ENCODE measurements at regions not wholly inside any gene's neighbourhood (a gene's known extent, or its start where the extent isn't known, plus 50 kb on each side); places are given as distances from the start of the nearest gene placed in this dataset.
"Not testable (repeated sequence)": the region's sequence is repeated elsewhere in the genome, so short reads cannot be mapped to it uniquely, and the experiment has no call there.

- DNase-seq (ENCODE audit: low spot score): not testable (repeated sequence)
Observed at GRCh38 chr4:55696424-55696823, 60.3 kb upstream of the NMU start.

GRCh38 chr4:55706541-55706940 is 70.4 kb upstream of the NMU start:
- DNase-seq (ENCODE audit: low spot score): no peak

GRCh38 chr4:55707507-55707906 is 71.4 kb upstream of the NMU start:
- no peak for DNase-seq (ENCODE audit: low spot score)

GRCh38 chr4:55707991-55708390 is 71.9 kb upstream of the NMU start:
- not testable (repeated sequence) for DNase-seq (ENCODE audit: low spot score)

- DNase-seq (ENCODE audit: low spot score): not testable (repeated sequence)
Observed at GRCh38 chr4:55712835-55713234, 76.7 kb upstream of the NMU start.

GRCh38 chr4:55721651-55722050 is 85.6 kb upstream of the NMU start:
- DNase-seq (ENCODE audit: low spot score): no peak

GRCh38 chr4:55722132-55722531 is 86.0 kb upstream of the NMU start:
- DNase-seq (ENCODE audit: low spot score): no peak

GRCh38 chr4:55723403-55723802 is 87.3 kb upstream of the NMU start:
- DNase-seq (ENCODE audit: low spot score): no peak

- no peak for DNase-seq (ENCODE audit: low spot score)
Observed at GRCh38 chr4:55725057-55725456, 89.0 kb upstream of the NMU start.

GRCh38 chr4:55727746-55728145 is 91.6 kb upstream of the NMU start:
- DNase-seq (ENCODE audit: low spot score): no peak

- DNase-seq (ENCODE audit: low spot score): no peak
Observed at GRCh38 chr4:55729351-55730279, 90.0 kb upstream of the EXOC1L start.

- DNase-seq (ENCODE audit: low spot score): no peak
Observed at GRCh38 chr4:55730280-55730931, 89.2 kb upstream of the EXOC1L start.

- no peak for DNase-seq (ENCODE audit: low spot score)
Observed at GRCh38 chr4:55731959-55732358, 87.6 kb upstream of the EXOC1L start.

GRCh38 chr4:55732864-55733263 is 86.7 kb upstream of the EXOC1L start:
- DNase-seq (ENCODE audit: low spot score): no peak

- no peak for DNase-seq (ENCODE audit: low spot score)
Observed at GRCh38 chr4:55733932-55734331, 85.7 kb upstream of the EXOC1L start.

- DNase-seq (ENCODE audit: low spot score): no peak
Observed at GRCh38 chr4:55736605-55737183, 82.9 kb upstream of the EXOC1L start.

- no peak for DNase-seq (ENCODE audit: low spot score)
Observed at GRCh38 chr4:55742655-55743202, 76.9 kb upstream of the EXOC1L start.

- no peak for DNase-seq (ENCODE audit: low spot score)
Observed at GRCh38 chr4:55744369-55744768, 75.2 kb upstream of the EXOC1L start.

- DNase-seq (ENCODE audit: low spot score): no peak
Observed at GRCh38 chr4:55745014-55745413, 74.6 kb upstream of the EXOC1L start.

- DNase-seq (ENCODE audit: low spot score): no peak
Observed at GRCh38 chr4:55747793-55748192, 71.8 kb upstream of the EXOC1L start.

GRCh38 chr4:55749666-55750065 is 69.9 kb upstream of the EXOC1L start:
- DNase-seq (ENCODE audit: low spot score): no peak

GRCh38 chr4:55752810-55753209 is 66.8 kb upstream of the EXOC1L start:
- no peak for DNase-seq (ENCODE audit: low spot score)

GRCh38 chr4:55753856-55754255 is 65.7 kb upstream of the EXOC1L start:
- no peak for DNase-seq (ENCODE audit: low spot score)

All from AG08396 (cell line).